Right atrium auricular region (tissue), 2 donors: ENCODE measurements at regions not wholly inside any gene's neighbourhood (a gene's known extent, or its start where the extent isn't known, plus 50 kb on each side); places are given as distances from the start of the nearest gene placed in this dataset.
"Not testable (repeated sequence)": the region's sequence is repeated elsewhere in the genome, so short reads cannot be mapped to it uniquely, and the experiment has no call there.

Source experiments
- DNase-seq: peaks from one replicate; pipeline ENCODE4 v3.0.0-alpha.2; 2019; ENCODE audit warnings: low spot score
- H3K27ac ChIP-seq, 2 donors: fragments of 200-600 bp; sonication (generic); 1 replicate in 1 of 2; 2 replicates in 1 of 2; pipeline ENCODE4 v1.5.1; 2016 to 2019
- H3K27me3 ChIP-seq, 2 donors: fragments of 200-600 bp; sonication (generic); one replicate each; pipeline versions ENCODE4 v1.5.1 to v1.6.0; 2017 to 2019
- H3K36me3 ChIP-seq: fragments of 200-600 bp; sonication (generic); one replicate; pipeline ENCODE4 v1.5.1; 2016
- H3K4me1 ChIP-seq, 2 donors: fragments of 200-600 bp; sonication (generic); one replicate each; pipeline versions ENCODE4 v1.5.1 to v1.6.0; 2017 to 2019
- H3K4me3 ChIP-seq, 2 donors: fragments of 200-600 bp; sonication (generic); 1 replicate in 1 of 2; 2 replicates in 1 of 2; pipeline ENCODE4 v1.5.1; 2017 to 2019; ENCODE audit warnings: mild to moderate bottlenecking in 1 of 2, moderate library complexity in 1 of 2
- H3K9me3 ChIP-seq, 2 donors: fragments of 200-600 bp; sonication (generic); one replicate each; pipeline ENCODE4 v1.5.1; 2019
- TF ChIP-seq, protein P1 (sequence below), 2 donors: fragments of 200-600 bp; sonication (generic); IDR thresholded peaks; one replicate each; pipeline ENCODE4 v1.5.1; 2019; ENCODE audit warnings: antibody characterized with exemption in 2 of 2

DNA sequence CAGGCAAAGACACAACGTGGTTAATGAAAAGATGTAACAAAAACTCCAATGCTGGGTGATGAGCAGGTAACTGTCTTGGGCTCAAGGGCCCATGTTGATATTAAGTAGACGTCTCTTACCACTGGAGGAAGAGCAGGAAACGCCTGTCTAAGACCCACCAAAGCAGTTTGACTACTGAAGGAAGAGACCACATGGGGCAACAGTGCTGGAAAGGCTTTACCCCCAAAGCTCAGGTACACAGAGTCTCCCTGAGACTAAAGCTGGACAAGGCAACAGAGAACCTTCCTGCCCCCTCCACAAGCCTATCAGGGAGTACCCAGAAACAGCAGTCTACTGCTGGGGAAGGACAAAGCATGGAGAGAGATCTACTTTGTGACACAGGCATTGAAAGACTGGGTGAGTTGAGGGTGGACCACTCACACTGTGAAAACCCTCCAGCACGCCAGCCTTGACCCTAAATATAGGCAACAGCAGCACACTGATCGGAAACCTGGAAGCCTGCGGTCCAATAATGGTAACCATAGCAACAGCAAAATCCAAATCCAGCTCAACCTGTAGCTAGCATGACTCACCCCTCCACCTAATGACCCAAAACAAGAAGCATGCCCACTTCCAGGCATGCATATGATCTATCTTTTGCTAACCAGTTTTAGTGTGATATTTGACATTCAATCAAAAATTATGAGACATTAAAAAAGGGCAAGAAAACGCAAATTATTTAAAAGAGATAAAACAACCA is 270.5 kb upstream of the SDK2 start:
- peaks cover 0 to 14% of the 10 kb centered on the region in 2 donors for H3K9me3 ChIP-seq
- no peaks in the 10 kb centered on the region for H3K36me3 ChIP-seq
- no peak overlapping the region for H3K4me3 ChIP-seq
- DNase-seq: peak; percentile 21
- no peaks in the 10 kb centered on the region for H3K27me3 ChIP-seq
- H3K27ac ChIP-seq: no peak overlapping the region
- TF ChIP-seq, protein P1, sequence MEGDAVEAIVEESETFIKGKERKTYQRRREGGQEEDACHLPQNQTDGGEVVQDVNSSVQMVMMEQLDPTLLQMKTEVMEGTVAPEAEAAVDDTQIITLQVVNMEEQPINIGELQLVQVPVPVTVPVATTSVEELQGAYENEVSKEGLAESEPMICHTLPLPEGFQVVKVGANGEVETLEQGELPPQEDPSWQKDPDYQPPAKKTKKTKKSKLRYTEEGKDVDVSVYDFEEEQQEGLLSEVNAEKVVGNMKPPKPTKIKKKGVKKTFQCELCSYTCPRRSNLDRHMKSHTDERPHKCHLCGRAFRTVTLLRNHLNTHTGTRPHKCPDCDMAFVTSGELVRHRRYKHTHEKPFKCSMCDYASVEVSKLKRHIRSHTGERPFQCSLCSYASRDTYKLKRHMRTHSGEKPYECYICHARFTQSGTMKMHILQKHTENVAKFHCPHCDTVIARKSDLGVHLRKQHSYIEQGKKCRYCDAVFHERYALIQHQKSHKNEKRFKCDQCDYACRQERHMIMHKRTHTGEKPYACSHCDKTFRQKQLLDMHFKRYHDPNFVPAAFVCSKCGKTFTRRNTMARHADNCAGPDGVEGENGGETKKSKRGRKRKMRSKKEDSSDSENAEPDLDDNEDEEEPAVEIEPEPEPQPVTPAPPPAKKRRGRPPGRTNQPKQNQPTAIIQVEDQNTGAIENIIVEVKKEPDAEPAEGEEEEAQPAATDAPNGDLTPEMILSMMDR (IDR thresholded peaks at IDR 0.05): no peak
- H3K4me1 ChIP-seq: no peaks in the 10 kb centered on the region

DNA sequence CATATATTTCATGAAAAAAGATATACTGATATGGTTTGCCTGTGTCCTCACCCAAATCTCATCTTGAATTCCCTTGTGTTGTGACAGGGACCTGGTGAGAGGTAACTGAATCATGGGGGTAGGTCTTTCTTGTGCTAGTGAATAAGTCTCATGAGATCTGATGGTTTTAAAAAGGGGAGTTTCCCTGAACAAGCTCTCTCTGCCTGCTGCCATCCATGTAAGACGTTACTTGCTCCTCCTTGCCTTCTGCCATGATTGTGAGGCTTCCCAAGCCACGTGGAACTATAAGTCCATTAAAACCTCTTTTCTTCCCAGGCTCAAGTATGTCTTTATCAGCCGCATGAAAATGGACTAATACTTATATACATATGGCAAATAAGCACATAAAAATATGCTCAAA is 274.8 kb upstream of the SDK2 start:
- DNase-seq, H3K4me1 ChIP-seq, H3K27me3 ChIP-seq, H3K4me3 ChIP-seq, H3K36me3 ChIP-seq, H3K27ac ChIP-seq: not testable (repeated sequence)
- peaks cover 0 to 29% of the 10 kb centered on the region in 2 donors for H3K9me3 ChIP-seq

DNA sequence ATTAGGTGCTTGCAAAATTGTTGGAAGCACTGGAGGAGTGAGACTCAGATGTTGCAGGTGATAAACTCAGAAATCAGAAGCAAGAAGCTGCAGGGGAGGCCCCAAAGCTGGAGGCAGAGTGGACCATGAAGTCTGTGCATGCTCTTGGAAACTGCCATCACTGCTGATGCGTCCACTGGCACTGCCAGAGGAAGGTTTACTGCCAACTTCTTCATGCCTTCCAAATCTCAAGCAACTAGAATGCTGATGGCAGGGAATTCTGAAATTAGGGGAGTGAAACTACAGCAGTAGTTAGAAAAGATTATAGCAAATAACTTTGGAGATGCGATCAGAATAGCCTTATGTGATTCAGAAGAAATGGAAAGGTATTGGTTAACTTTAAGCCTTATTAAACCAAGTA is 277.1 kb upstream of the SDK2 start:
- Histone ChIP-seq H3K27me3 (no peaks in the 10 kb centered on the region), H3K36me3 (no peaks in the 10 kb centered on the region), H3K27ac (no peak overlapping the region), H3K9me3 (peaks cover 0 to 15% of the 10 kb centered on the region in 2 donors), H3K4me1 (no peaks in the 10 kb centered on the region), H3K4me3 (no peak overlapping the region)
- peak; percentile 16 for DNase-seq
- TF ChIP-seq, protein P1 (IDR thresholded peaks at IDR 0.05): no peak

DNA sequence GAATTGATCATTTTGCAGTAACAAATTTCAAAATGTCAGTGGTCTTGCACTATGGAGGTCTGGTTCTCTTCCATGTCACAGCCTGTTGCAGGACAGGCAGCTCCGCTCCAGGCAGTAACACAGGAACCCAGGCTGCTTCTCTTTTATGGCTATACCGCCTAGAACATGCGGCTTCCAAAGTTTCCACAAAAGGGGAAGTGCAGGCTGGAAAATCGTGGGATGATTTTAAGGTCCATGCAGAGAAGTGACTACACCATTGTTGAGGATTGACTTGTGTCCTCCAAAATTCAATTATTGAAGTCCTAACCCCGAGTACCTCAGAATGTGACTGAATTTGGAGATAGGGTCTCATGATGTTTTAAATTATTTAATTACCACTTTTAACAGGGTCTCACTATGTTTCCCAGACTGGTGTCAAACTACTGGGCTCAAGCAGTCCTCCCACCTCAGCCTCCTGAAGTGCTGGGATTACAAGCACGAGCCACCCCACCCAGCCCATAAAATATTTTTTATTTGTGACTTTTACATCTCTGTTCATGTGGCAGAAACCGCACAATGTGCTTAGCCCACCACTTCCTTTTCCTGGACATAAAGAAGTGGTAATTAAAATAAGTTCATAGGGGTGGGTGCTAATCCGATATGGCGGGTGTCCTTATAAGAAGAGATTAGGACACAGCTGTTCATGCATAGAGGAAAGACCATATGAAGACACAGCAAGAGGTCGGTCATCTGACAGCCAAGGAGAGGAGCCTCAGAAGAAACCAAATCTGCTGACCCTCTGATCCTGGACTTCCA is 279.2 kb upstream of the RPL38 start:
- H3K36me3 ChIP-seq: no peaks in the 10 kb centered on the region
- no peak for DNase-seq
- H3K4me3 ChIP-seq: no peak overlapping the region
- H3K4me1 ChIP-seq: no peaks in the 10 kb centered on the region
- no peak overlapping the region for H3K27ac ChIP-seq
- TF ChIP-seq, protein P1 (IDR thresholded peaks at IDR 0.05): no peak
- no peaks in the 10 kb centered on the region for H3K27me3 ChIP-seq
- peaks cover 0 to 14% of the 10 kb centered on the region in 2 donors for H3K9me3 ChIP-seq

DNA sequence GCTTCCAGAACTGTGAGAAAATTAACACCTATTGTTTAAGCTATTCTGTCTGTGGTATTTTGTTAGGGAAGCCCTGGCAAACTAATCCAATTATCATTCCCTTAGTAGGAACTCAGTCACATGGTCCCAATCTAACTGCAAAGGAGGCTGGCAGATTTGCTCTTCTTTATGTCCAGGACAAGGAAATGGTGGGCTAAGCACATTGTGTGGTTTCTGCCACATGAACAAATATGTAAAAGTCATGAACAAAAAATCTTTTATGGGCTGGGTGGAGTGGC is 278.6 kb upstream of the RPL38 start:
- H3K4me3 ChIP-seq: no peak overlapping the region
- no peak overlapping the region for H3K27ac ChIP-seq
- TF ChIP-seq, protein P1 (IDR thresholded peaks at IDR 0.05): no peak
- H3K4me1 ChIP-seq: no peaks in the 10 kb centered on the region
- no peak for DNase-seq
- H3K36me3 ChIP-seq: no peaks in the 10 kb centered on the region
- H3K27me3 ChIP-seq: no peaks in the 10 kb centered on the region
- H3K9me3 ChIP-seq: peaks cover 0 to 14% of the 10 kb centered on the region in 2 donors

DNA sequence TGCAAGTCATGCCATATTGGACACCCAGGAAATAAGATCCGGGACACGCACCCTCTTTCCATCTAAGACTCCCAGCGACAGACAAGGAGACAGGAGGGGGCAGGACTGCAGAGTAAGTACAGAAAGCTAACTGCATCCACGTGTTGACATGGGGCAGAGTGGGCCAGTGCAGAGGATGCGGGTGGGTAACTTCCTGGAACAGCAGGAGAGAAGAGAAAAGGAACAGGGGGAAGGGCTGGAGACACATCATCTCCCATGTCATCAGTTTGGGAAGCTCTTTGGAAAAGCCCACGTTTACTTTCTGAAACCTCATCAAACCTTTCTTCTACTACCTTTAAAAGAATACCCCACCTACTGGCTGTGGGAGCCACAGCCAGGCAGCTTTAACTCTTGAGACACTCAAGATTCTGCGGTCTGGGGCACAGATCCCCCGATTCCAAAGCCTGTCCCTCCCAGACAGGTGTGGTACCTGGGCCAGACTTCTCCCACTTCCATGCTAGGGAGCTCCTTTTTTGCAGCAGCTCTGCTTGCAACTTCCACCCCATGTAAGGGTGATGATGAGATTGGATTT is 273.5 kb upstream of the RPL38 start:
- TF ChIP-seq, protein P1 (IDR thresholded peaks at IDR 0.05): no peak
- peak; percentile 30 for DNase-seq
- Histone ChIP-seq H3K4me1 (no peaks in the 10 kb centered on the region), H3K9me3 (no peaks in the 10 kb centered on the region), H3K27me3 (no peaks in the 10 kb centered on the region), H3K36me3 (no peaks in the 10 kb centered on the region), H3K4me3 (no peak overlapping the region), H3K27ac (no peak overlapping the region)
